Transverse colon (tissue), 4 donors: ENCODE measurements at regions not wholly inside any gene's neighbourhood (a gene's known extent, or its start where the extent isn't known, plus 50 kb on each side); places are given as distances from the start of the nearest gene placed in this dataset.
A peak's percentile ranks its signal among the peaks of the same experiment; 100 is the strongest.

ENCODE experiments used
- DNase-seq: peaks from one replicate; pipeline ENCODE4 v3.0.0-alpha.2; 2019
- H3K27ac ChIP-seq, 4 donors: fragments of 200-600 bp; sonication (generic); 2 replicates each; pipeline ENCODE4 v1.5.1; 2016 to 2018; ENCODE audit warnings: inconsistent platforms in 4 of 4
- H3K27me3 ChIP-seq: fragments of 200-600 bp; sonication (generic); 2 replicates; pipeline ENCODE4 v1.5.1; 2017; ENCODE audit warnings: inconsistent platforms
- H3K36me3 ChIP-seq, 4 donors: fragments of 200-600 bp; sonication (generic); 2 replicates each; pipeline ENCODE4 v1.5.1; 2017 to 2019; ENCODE audit warnings: inconsistent platforms in 4 of 4
- H3K4me1 ChIP-seq, 4 donors: fragments of 200-600 bp; sonication (generic); 2 replicates each; pipeline ENCODE4 v1.5.1; 2017 to 2020; ENCODE audit warnings: inconsistent platforms in 4 of 4
- H3K4me3 ChIP-seq, 4 donors: fragments of 200-600 bp; sonication (generic); 1 replicate in 1 of 4; 2 replicates in 3 of 4; pipeline versions ENCODE4 v1.5.1 to v1.6.1; 2017 to 2019; ENCODE audit warnings: inconsistent platforms in 4 of 4
- H3K9me3 ChIP-seq, 2 donors: fragments of 200-600 bp; sonication (generic); 2 replicates each; pipeline ENCODE4 v1.5.1; 2017 to 2019; ENCODE audit warnings: inconsistent platforms in 2 of 2
- CTCF ChIP-seq, 5 experiments: fragments of 200-600 bp in 3 of 5; fragments of 450-650 bp in 2 of 5; sonication (generic) in 3 of 5; IDR thresholded peaks; 1 replicate in 2 of 5; 2 replicates in 3 of 5; pipeline ENCODE4 v1.5.1; 2016 to 2017; ENCODE audit warnings: antibody characterized with exemption in 5 of 5, inconsistent platforms in 3 of 5, mild to moderate bottlenecking in 2 of 5, moderate library complexity in 1 of 5
- EP300 ChIP-seq: sonication (generic); formaldehyde crosslinking; IDR thresholded peaks from one replicate; pipeline ENCODE4 v1.6.1; 2017; ENCODE audit warnings: antibody characterized with exemption, low read depth
- POLR2A ChIP-seq: fragments of 450-650 bp; IDR thresholded peaks from one replicate; pipeline ENCODE4 v1.6.1; 2016; ENCODE audit warnings: antibody characterized with exemption, mild to moderate bottlenecking, moderate library complexity
- POLR2AphosphoS5 ChIP-seq, 3 donors: sonication (generic); formaldehyde crosslinking; IDR thresholded peaks; one replicate each; pipeline ENCODE4 v1.6.1; 2016; ENCODE audit warnings: antibody characterized with exemption in 3 of 3
- WGBS, 2 donors: methylation state at CpG; one replicate each; pipeline ENCODE4 v1.1.5; 2018; ENCODE audit warnings: low coverage in 1 of 2; 5-methylcytosine and 5-hydroxymethylcytosine counted together
- in situ Hi-C, 4 donors: fragments of 200-750 bp; cut with MboI; loops; one replicate each; pipeline versions ENCODE4 v1.15.0 to v1.15.1; 2017; ENCODE audit warnings: low sequenced_read_pairs in 3 of 4, low pct_ligation_motif_present in 1 of 4, low pct_unique_long_range_greater_than_20kb in 1 of 4
- intact Hi-C: fragments of 100-400 bp; cut with DNase I; formaldehyde crosslinking; loops from one replicate; pipeline ENCODE4 v1.15.1; 2023; ENCODE audit warnings: low total_unique reads

GRCh38 chr1:94646786-94647555 is 105.4 kb upstream of the F3 start:
- no peak for TF ChIP-seq POLR2A
- TF ChIP-seq POLR2AphosphoS5 (IDR thresholded peaks at IDR 0.05): no peak
- TF ChIP-seq CTCF (IDR thresholded peaks at IDR 0.05): no peak
- TF ChIP-seq EP300: no peak
- no peak for DNase-seq
- intact Hi-C loops: no loop called here
- Histone ChIP-seq H3K36me3 (no peaks in the 10 kb centered on the region), H3K4me3 (no peak overlapping the region), H3K4me1 (peaks cover 6 to 19% (median 11%) of the 10 kb centered on the region in 4 donors), H3K27ac (peak overlapping the region in 2 of 4 donors; percentile 30 to 45), H3K27me3 (no peaks in the 10 kb centered on the region), H3K9me3 (no peaks in the 10 kb centered on the region)
- in situ Hi-C loops: no loop called here
- WGBS, 2 donors: 81 to 91% methylated on average over 5 to 6 of the region's 6 CpGs

DNA sequence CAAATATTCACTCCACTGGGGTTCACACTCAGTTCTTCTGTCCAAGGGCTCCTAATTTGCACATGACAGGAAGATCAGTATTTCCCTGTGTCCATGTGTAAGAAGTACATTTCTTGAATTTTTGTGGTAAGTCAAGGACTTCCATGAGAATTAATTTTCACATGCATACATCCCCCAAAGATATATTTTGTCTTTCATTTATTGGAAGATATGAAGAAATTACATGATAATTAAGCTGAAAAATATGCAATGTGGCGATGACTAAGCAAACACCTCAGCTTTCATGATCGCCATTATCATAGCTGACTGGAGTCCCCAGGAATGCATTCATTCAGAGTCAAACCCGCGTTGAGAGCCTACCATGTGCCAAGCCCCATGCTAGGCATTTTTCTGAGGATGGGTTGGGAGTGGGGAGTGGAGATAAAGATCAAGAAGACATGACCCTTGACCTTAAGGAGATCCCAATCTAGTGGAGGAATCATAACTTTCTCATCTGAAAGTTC is 104.6 kb upstream of the F3 start:
- in situ Hi-C loops (no loop called here), intact Hi-C loops (no loop called here)
- no peak for DNase-seq
- Histone ChIP-seq H3K4me3 (no peak overlapping the region), H3K27ac (no peak overlapping the region), H3K27me3 (no peaks in the 10 kb centered on the region), H3K4me1 (peaks cover 6 to 19% (median 11%) of the 10 kb centered on the region in 4 donors), H3K9me3 (no peaks in the 10 kb centered on the region), H3K36me3 (no peaks in the 10 kb centered on the region)
- TF ChIP-seq EP300: no peak
- no peak for TF ChIP-seq CTCF (IDR thresholded peaks at IDR 0.05)
- TF ChIP-seq POLR2AphosphoS5 (IDR thresholded peaks at IDR 0.05): no peak
- TF ChIP-seq POLR2A: no peak
- WGBS, 2 donors: 94 to 100% methylated on average over 4 of the region's 4 CpGs

DNA sequence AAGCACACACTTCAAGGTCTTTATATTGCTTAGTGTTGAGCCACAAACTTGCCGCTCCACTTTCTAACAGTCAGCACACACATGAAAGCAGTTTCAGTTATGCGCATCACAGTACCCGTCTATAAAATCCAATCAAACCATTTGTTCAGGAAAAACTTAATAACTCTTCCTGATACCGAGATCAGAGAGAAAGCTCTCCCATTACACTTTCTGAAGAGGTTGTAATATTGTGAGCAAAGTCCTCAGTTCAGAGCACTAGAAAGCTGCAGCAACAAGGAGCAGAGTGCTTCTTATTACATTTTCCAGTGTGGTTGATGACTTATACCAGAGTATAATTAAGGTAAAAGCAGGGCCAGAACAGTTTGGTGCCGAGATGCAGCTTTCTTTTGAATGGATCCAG is 102.8 kb upstream of the F3 start:
- 55 to 58% methylated on average over 5 of the region's 5 CpGs for WGBS, 2 donors
- H3K36me3 ChIP-seq: no peaks in the 10 kb centered on the region
- no peak overlapping the region for H3K27ac ChIP-seq
- no peaks in the 10 kb centered on the region for H3K9me3 ChIP-seq
- no peaks in the 10 kb centered on the region for H3K27me3 ChIP-seq
- DNase-seq: no peak
- peaks cover 6 to 19% (median 11%) of the 10 kb centered on the region in 4 donors for H3K4me1 ChIP-seq
- in situ Hi-C loops: no loop called here
- intact Hi-C loops: no loop called here
- no peak for TF ChIP-seq EP300
- TF ChIP-seq POLR2A: no peak
- TF ChIP-seq POLR2AphosphoS5 (IDR thresholded peaks at IDR 0.05): no peak
- no peak for TF ChIP-seq CTCF (IDR thresholded peaks at IDR 0.05)
- no peak overlapping the region for H3K4me3 ChIP-seq

DNA sequence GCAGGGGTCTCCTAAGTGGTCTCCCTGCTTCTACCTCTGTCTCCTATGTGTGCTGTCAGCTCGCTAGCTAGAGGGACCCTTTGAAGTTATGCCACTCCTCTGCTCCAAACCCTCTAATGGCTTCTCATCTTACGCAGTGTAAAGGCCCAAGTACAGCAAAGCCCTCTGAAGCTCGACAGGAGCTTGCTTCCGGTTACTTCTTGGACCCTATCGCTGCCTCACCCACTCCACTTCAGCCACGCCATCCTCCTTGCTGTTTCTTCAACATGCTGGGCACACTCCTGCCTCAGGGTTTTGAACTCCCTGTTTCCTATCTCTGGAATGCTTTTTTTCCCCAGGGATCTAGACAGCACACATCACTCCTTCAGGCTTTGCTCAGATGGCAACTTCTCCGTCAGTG is 102.3 kb upstream of the F3 start:
- Histone ChIP-seq H3K36me3 (no peaks in the 10 kb centered on the region), H3K4me1 (peaks cover 4 to 14% (median 8%) of the 10 kb centered on the region in 4 donors), H3K27ac (no peak overlapping the region), H3K9me3 (no peaks in the 10 kb centered on the region), H3K27me3 (no peaks in the 10 kb centered on the region), H3K4me3 (no peak overlapping the region)
- in situ Hi-C loops (no loop called here), intact Hi-C loops (no loop called here)
- DNase-seq: no peak
- no peak for TF ChIP-seq CTCF (IDR thresholded peaks at IDR 0.05)
- no peak for TF ChIP-seq POLR2A
- no peak for TF ChIP-seq EP300
- 67 to 81% methylated on average over 5 to 7 of the region's 7 CpGs for WGBS, 2 donors
